ENCODE measurements at regions not wholly inside any gene's neighbourhood (a gene's known extent, or its start where the extent isn't known, plus 50 kb on each side); places are given as distances from the start of the nearest gene placed in this dataset.

DNA sequence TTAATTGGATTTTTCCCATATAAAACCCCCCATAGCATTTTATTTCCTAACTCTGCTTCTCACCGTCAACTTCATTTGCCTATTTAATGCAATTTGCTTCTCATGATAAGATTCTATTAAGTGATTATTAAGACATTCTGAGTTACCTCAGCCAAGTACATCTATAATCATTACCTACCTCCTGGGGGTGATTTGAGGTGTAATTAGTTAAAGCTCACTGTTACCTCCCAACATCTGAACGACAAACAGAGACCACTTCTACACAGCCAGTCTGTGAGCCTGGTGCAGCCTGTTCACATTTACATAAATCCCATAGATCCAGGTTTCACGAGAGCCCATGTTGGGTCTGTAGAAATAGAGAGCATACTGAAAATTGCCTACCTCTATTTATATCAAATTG is 65.7 kb upstream of the SSX2IP start:
- Histone ChIP-seq H3K27me3 (peaks cover 0 to 12% of the 10 kb centered on the region in 2 donors), H3K9me3 (no peaks in the 10 kb centered on the region), H3K27ac (no peak overlapping the region), H3K4me1 (no peaks in the 10 kb centered on the region), H3K36me3 (no peaks in the 10 kb centered on the region), H3K4me3 (no peak overlapping the region)
- no peak for DNase-seq
- TF ChIP-seq, protein P1, sequence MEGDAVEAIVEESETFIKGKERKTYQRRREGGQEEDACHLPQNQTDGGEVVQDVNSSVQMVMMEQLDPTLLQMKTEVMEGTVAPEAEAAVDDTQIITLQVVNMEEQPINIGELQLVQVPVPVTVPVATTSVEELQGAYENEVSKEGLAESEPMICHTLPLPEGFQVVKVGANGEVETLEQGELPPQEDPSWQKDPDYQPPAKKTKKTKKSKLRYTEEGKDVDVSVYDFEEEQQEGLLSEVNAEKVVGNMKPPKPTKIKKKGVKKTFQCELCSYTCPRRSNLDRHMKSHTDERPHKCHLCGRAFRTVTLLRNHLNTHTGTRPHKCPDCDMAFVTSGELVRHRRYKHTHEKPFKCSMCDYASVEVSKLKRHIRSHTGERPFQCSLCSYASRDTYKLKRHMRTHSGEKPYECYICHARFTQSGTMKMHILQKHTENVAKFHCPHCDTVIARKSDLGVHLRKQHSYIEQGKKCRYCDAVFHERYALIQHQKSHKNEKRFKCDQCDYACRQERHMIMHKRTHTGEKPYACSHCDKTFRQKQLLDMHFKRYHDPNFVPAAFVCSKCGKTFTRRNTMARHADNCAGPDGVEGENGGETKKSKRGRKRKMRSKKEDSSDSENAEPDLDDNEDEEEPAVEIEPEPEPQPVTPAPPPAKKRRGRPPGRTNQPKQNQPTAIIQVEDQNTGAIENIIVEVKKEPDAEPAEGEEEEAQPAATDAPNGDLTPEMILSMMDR (IDR thresholded peaks at IDR 0.05), result no peak
- ATAC-seq, result no peak
- intact Hi-C loops (cut with DNase I), result loop anchor here in 1 of 2 donors (10.0 kb wide), 1 partner anchor 131 kb away; no protein-coding TSS in a partner anchor

DNA sequence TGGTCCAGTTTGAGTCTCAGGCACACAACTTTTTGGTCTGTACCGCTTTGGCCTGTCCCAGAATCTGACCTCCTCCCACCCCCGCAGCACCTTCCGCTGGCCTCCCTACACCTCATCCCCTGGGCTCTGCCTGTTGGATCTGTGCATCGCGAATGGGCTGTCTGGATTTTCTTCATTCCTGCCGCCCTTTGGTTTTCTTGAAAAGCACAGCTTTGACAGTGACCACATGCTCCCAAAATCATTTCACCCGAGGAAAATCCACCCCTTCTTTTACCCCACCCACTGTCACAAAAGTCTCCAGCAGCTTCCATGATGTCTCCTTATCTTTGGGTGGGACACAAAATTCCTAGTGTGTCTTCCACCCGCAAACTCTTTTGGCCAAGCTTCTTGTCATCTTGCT is 65.0 kb upstream of the SSX2IP start:
- no peaks in the 10 kb centered on the region for H3K9me3 ChIP-seq
- DNase-seq, result no peak
- peaks cover 0 to 12% of the 10 kb centered on the region in 2 donors for H3K27me3 ChIP-seq
- H3K4me3 ChIP-seq, result no peak overlapping the region
- H3K4me1 ChIP-seq, result no peaks in the 10 kb centered on the region
- TF ChIP-seq, protein P1 (IDR thresholded peaks at IDR 0.05), result no peak
- intact Hi-C loops (cut with DNase I), result loop anchor here in 1 of 2 donors (10.0 kb wide), 1 partner anchor 130 kb away; no protein-coding TSS in a partner anchor
- H3K36me3 ChIP-seq, result no peaks in the 10 kb centered on the region
- no peak for ATAC-seq
- no peak overlapping the region for H3K27ac ChIP-seq

DNA sequence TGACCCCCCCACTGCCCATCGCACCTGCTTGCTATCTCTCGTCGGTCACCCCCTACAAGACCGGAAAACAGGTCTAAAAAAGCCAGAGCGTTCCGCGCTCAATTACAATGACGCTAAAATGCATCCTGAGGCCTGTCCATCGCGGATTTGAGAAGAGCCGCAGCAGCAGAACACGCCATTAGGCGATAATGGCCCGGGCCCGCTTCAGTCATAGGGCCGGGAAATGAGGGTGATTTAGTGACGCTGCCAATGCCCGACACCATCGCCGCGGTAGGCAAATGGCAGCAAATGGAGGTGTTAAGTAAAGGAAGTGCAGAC is 64.1 kb upstream of the SSX2IP start:
- TF ChIP-seq, protein P1 (IDR thresholded peaks at IDR 0.05), result no peak
- H3K4me1 ChIP-seq, result no peaks in the 10 kb centered on the region
- no peaks in the 10 kb centered on the region for H3K9me3 ChIP-seq
- intact Hi-C loops (cut with DNase I), result loop anchor here in 1 of 2 donors (10.0 kb wide), 1 partner anchor 130 kb away; no protein-coding TSS in a partner anchor
- H3K27me3 ChIP-seq, result peaks cover 0 to 12% of the 10 kb centered on the region in 2 donors
- H3K27ac ChIP-seq, result no peak overlapping the region
- H3K4me3 ChIP-seq, result no peak overlapping the region
- H3K36me3 ChIP-seq, result no peaks in the 10 kb centered on the region
- no peak for ATAC-seq
- DNase-seq, result no peak

DNA sequence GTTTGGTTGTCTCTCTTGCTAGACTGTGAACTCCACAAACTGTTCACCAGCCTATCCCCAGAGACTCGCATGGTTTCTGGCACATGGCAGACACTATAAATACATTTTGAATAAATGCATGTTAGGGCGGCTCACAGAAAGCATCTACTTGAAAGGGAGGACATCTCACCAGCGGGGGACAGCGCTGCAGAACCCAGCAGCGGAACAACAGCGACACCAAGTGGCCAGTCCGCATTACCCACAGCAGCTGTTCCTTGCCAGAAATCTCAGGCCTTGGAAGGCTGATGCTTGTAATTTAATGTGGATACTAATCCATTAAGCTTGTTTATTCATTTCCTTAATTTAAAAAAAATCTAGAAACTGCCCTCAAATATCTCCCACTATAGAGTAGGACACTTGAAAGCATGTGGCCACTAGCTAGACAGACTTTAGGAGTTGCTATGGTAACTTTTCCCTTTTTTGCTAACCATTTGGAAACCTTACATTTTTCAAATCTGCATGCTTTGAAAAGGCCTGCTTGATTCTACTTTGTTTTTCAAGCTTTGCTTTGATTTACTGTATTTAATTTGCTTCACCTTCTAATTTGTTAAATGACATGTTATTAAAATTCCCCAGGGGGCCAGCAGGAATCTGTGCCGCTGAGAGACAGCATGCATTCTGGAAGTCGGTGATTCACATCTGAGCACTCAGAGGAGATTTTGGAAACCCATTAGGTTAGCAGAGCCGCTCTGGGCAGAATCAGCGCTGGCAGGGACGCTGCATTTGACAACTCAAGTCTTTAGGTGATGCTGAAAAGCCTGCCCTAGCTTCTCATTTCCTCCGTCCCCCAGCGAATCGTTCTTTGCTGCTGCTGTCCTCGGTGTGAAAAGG is 63.5 kb upstream of the SSX2IP start:
- DNase-seq (peak; percentile 59 to 91 (median 73)), ATAC-seq (peak; percentile 94)
- Histone ChIP-seq H3K9me3 (no peaks in the 10 kb centered on the region), H3K27ac (no peak overlapping the region), H3K4me1 (no peaks in the 10 kb centered on the region), H3K27me3 (peaks cover 0 to 12% of the 10 kb centered on the region in 2 donors), H3K4me3 (no peak overlapping the region), H3K36me3 (no peaks in the 10 kb centered on the region)
- intact Hi-C loops (cut with DNase I), result loop anchor here in 1 of 2 donors (10.0 kb wide), 1 partner anchor 129 kb away; no protein-coding TSS in a partner anchor
- TF ChIP-seq, protein P1 (IDR thresholded peaks at IDR 0.05), result peak; percentile 81 to 85

DNA sequence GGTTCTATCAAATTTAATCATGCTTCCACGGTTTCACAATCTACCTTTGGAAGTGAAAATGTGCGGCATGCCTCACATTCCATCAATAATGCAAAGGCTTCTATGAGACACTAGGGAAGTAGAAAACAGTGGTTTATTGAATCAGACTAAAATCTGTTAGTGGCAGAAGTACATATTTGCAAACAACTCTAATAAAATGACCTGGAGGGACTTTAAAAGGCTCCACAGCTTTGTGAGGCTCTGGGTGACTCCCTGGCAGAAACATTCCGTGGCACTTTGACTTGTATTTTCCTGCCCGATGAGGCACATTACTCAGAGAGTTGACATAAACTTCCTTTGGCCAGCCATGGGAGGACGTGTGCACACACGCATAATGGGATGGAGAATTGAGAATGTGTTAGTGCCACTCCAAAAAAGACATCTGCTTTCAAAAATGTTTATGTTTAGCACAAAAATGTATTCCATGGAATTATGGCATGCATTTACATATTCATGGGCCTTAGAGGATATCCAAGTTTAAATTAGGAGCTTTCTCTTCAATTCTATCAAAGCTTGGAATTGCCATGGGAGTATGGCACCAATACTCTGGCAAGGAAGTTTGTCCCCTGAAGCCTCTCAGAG is 60.0 kb upstream of the SSX2IP start:
- Histone ChIP-seq H3K27ac (no peak overlapping the region), H3K4me3 (no peak overlapping the region), H3K9me3 (no peaks in the 10 kb centered on the region), H3K27me3 (peaks cover 0 to 21% of the 10 kb centered on the region in 2 donors), H3K36me3 (no peaks in the 10 kb centered on the region), H3K4me1 (no peaks in the 10 kb centered on the region)
- no peak for ATAC-seq
- TF ChIP-seq, protein P1 (IDR thresholded peaks at IDR 0.05), result no peak
- intact Hi-C loops (cut with DNase I), result loop anchor here in 1 of 2 donors (10.0 kb wide), 1 partner anchor 125 kb away; no protein-coding TSS in a partner anchor
- no peak for DNase-seq

Measured in left lung (tissue), 4 donors.